ENCODE measurements at regions not wholly inside any gene's neighbourhood (a gene's known extent, or its start where the extent isn't known, plus 50 kb on each side); places are given as distances from the start of the nearest gene placed in this dataset.

GRCh38 chr14:101065696-101066694 lies 162.5 kb upstream of the RTL1 start:
- Histone ChIP-seq H3K79me2 (ENCODE audit: control insufficient read depth, insufficient read depth, low read length) (no peaks in the 10 kb centered on the region), H3K9me1 (replicated peaks; ENCODE audit: control insufficient read depth, extremely low read depth, insufficient read depth, low read length) (no peaks in the 10 kb centered on the region), H4K20me1 (replicated peaks; ENCODE audit: control insufficient read depth, extremely low read depth, insufficient read depth, low read length) (no peaks in the 10 kb centered on the region), H2AFZ (ENCODE audit: low read depth, low read length) (no peak overlapping the region), H3K9me3 (replicated peaks; ENCODE audit: control insufficient read depth, insufficient read depth, low read length) (no peaks in the 10 kb centered on the region), H3K4me1 (ENCODE audit: control insufficient read depth, extremely low read depth, insufficient read depth, low read length) (peaks cover 47% of the 10 kb centered on the region), H3K9ac (replicated peaks; ENCODE audit: extremely low read depth, insufficient read depth, low read length) (no peak overlapping the region), H3K27me3 (ENCODE audit: control insufficient read depth in 2 of 2, insufficient read depth in 2 of 2, low read length in 2 of 2) (no peaks in the 10 kb centered on the region), H3K36me3 (ENCODE audit: control insufficient read depth in 2 of 2, extremely low read depth in 1 of 2, insufficient read depth in 2 of 2, low read length in 2 of 2) (peaks cover 0 to 14% of the 10 kb centered on the region in 2 experiments), H3K4me2 (ENCODE audit: insufficient read depth, low read length) (no peak overlapping the region), H3K4me3 (replicated peaks in 1 of 3; ENCODE audit: insufficient read depth in 1 of 3, low read depth in 1 of 3, low read length in 3 of 3) (no peak overlapping the region), H3K27ac (ENCODE audit: insufficient read depth, low read depth, low read length) (no peak overlapping the region)
- intact Hi-C loops (cut with micrococcal nuclease): loop anchor here (10.0 kb wide), 1 partner anchor 681 kb away; no protein-coding TSS in a partner anchor
- BruUV-seq (replicated peaks): no TSS peak
- TF ChIP-seq MAX (IDR thresholded peaks at IDR 0.05; ENCODE audit: insufficient read depth, insufficient read length) (no peak), FOS (IDR thresholded peaks at IDR 0.05; ENCODE audit: borderline replicate concordance, insufficient read depth, low read length) (no peak), EZH2 (IDR thresholded peaks at IDR 0.05; ENCODE audit: borderline replicate concordance, low read depth, low read length, severe bottlenecking) (no peak), POLR2AphosphoS5 (IDR thresholded peaks at IDR 0.05; ENCODE audit: insufficient read depth, low read depth, low read length) (no peak), JUN (IDR thresholded peaks at IDR 0.05; ENCODE audit: borderline replicate concordance, insufficient read depth, insufficient read length, low read depth) (no peak), GATA2 (IDR thresholded peaks at IDR 0.05; ENCODE audit: insufficient read depth, insufficient read length, low read depth, low read length) (no peak), POLR2A (IDR thresholded peaks at IDR 0.05; ENCODE audit: low read depth, low read length) (no peak), MYC (IDR thresholded peaks at IDR 0.05; ENCODE audit: low read depth, low read length) (no peak)
- TF ChIP-seq, protein P1, sequence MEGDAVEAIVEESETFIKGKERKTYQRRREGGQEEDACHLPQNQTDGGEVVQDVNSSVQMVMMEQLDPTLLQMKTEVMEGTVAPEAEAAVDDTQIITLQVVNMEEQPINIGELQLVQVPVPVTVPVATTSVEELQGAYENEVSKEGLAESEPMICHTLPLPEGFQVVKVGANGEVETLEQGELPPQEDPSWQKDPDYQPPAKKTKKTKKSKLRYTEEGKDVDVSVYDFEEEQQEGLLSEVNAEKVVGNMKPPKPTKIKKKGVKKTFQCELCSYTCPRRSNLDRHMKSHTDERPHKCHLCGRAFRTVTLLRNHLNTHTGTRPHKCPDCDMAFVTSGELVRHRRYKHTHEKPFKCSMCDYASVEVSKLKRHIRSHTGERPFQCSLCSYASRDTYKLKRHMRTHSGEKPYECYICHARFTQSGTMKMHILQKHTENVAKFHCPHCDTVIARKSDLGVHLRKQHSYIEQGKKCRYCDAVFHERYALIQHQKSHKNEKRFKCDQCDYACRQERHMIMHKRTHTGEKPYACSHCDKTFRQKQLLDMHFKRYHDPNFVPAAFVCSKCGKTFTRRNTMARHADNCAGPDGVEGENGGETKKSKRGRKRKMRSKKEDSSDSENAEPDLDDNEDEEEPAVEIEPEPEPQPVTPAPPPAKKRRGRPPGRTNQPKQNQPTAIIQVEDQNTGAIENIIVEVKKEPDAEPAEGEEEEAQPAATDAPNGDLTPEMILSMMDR (IDR thresholded peaks at IDR 0.05; ENCODE audit: extremely low read depth in 1 of 2, insufficient read depth in 1 of 2, low read depth in 1 of 2, low read length in 2 of 2): no peak
- ChIA-PET CTCF (interaction anchor here (2.0 to 2.6 kb wide), 2 partner anchors 8 to 169 kb away, joined by 8 to 9 read pairs; no protein-coding TSS in a partner anchor), POLR2A (no interaction called here)
- dilution Hi-C loops (cut with MboI; ENCODE audit: extremely low pct_ligation_motif_present, low sequenced_read_pairs): no loop called here
- DNase-seq (ENCODE audit: low read depth, low spot score) (no peak), FAIRE-seq (no peak)

Measured in endothelial cell of umbilical vein (primary cell).